GM10847 (cell line): ENCODE measurements at regions not wholly inside any gene's neighbourhood (a gene's known extent, or its start where the extent isn't known, plus 50 kb on each side); places are given as distances from the start of the nearest gene placed in this dataset.

Experiments
- POLR2A ChIP-seq: IDR thresholded peaks from 2 replicates; pipeline ENCODE4 v1.6.1; 2011; ENCODE audit not compliant: insufficient read length; ENCODE audit errors: extremely low read depth

- TF ChIP-seq POLR2A: no peak
Observed at GRCh38 chr12:92574051-92574783, 128.6 kb upstream of the PLEKHG7 start.

- TF ChIP-seq POLR2A: no peak
Observed at GRCh38 chr12:92573104-92573503, 129.7 kb upstream of the PLEKHG7 start.

- no peak for TF ChIP-seq POLR2A
Observed at GRCh38 chr12:92571844-92572543, 130.8 kb upstream of the PLEKHG7 start.

GRCh38 chr12:92571169-92571568 lies 131.6 kb upstream of the PLEKHG7 start:
- TF ChIP-seq POLR2A: no peak

- TF ChIP-seq POLR2A: no peak
Observed at GRCh38 chr12:92570056-92570753, 132.6 kb upstream of the PLEKHG7 start.

- no peak for TF ChIP-seq POLR2A
Observed at GRCh38 chr12:92568691-92569090, 134.1 kb upstream of the PLEKHG7 start.

GRCh38 chr12:92566448-92567019 lies 136.3 kb upstream of the PLEKHG7 start:
- TF ChIP-seq POLR2A: no peak

- TF ChIP-seq POLR2A: no peak
Observed at GRCh38 chr12:92563819-92564218, 139.0 kb upstream of the PLEKHG7 start.

GRCh38 chr12:92562063-92562734 lies 140.6 kb upstream of the PLEKHG7 start:
- TF ChIP-seq POLR2A: no peak

- no peak for TF ChIP-seq POLR2A
Observed at GRCh38 chr12:92561543-92561899, 141.3 kb upstream of the PLEKHG7 start.

- no peak for TF ChIP-seq POLR2A
Observed at GRCh38 chr12:92560713-92561542, 141.9 kb upstream of the PLEKHG7 start.

GRCh38 chr12:92558806-92559205 lies 144.0 kb upstream of the PLEKHG7 start:
- TF ChIP-seq POLR2A: no peak

GRCh38 chr12:92558215-92558773 lies 144.5 kb upstream of the PLEKHG7 start:
- TF ChIP-seq POLR2A: no peak

GRCh38 chr12:92557422-92557724 lies 145.4 kb upstream of the PLEKHG7 start:
- TF ChIP-seq POLR2A: peak; percentile 15

GRCh38 chr12:92556637-92557421 lies 146.0 kb upstream of the PLEKHG7 start:
- no peak for TF ChIP-seq POLR2A
